Left lobe of liver (tissue), 2 donors: ENCODE measurements at regions not wholly inside any gene's neighbourhood (a gene's known extent, or its start where the extent isn't known, plus 50 kb on each side); places are given as distances from the start of the nearest gene placed in this dataset.

Source experiments
- ATAC-seq: fragments of 200-7000 bp; cut with Tn5 transposase; one replicate; pipeline ENCODE4 v1.9.1; 2020; ENCODE audit warnings: mild to moderate bottlenecking, moderate library complexity
- DNase-seq: peaks from one replicate; pipeline ENCODE4 v3.0.0-alpha.2; 2020; ENCODE audit warnings: low spot score
- donor health status: DM: no; HTN: no; CAD: no; lungs with moderate emphysema.
- donor health status: DM: no; HTN: yes; CAD: no.

- ATAC-seq (no peak), DNase-seq (no peak)
These were observed 72.3 kb downstream of the LINC00237 start for GRCh38 chr20:21033817-21034216.

GRCh38 chr20:21031666-21032065, 74.5 kb downstream of the LINC00237 start:
- DNase-seq = no peak
- ATAC-seq = no peak

GRCh38 chr20:21029341-21029740, 76.8 kb downstream of the LINC00237 start:
- ATAC-seq = no peak
- DNase-seq = no peak

GRCh38 chr20:21028921-21029320, 77.2 kb downstream of the LINC00237 start:
- DNase-seq = no peak

GRCh38 chr20:21028436-21028835, 77.7 kb downstream of the LINC00237 start:
- no peak for ATAC-seq

More at GRCh38 chr20:21028921-21029320, 77.2 kb downstream of the LINC00237 start:
- ATAC-seq = no peak

GRCh38 chr20:21027569-21027968, 78.6 kb downstream of the LINC00237 start:
- ATAC-seq (no peak), DNase-seq (no peak)

More at GRCh38 chr20:21028436-21028835, 77.7 kb downstream of the LINC00237 start:
- no peak for DNase-seq

DNA sequence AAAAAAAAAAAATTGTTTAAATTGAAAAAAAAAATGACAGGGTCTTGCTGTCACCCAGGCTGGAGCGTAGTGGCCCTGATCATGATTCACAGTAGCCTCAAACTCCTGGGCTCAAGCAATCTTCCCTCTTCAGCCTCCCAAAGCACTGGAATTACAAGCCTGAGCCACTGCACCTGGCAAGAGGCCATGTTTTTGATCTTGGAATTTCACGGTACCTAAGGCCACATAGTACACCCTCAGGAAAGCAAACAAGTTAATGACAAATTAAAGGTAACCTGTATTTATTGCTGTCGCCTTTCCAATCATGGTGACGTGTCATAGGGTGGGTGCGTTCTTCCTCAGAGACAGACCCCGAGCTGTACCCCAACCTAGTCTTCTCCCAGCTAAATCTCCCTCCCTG, 79.2 kb downstream of the LINC00237 start:
- ATAC-seq (no peak), DNase-seq (no peak)

DNA sequence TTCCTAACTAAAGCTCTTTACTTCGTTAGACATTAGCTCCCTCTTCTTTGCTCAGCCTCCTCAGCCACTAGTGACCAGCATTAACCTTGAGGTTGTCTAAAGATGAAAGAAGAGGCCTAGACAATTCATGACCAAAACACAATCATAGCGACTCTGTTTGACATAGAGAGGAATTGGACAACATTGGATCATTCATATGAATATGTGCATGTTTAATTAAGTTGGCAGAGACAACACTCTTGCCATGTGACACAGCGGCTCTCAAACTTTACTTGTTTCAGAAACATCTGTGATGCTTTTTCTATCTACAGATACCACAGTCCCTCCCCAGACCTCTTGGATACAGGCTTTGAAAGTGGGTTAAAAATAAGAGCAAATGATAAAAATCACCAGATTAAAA, 81.7 kb downstream of the LINC00237 start:
- DNase-seq (no peak), ATAC-seq (no peak)

GRCh38 chr20:21022925-21023324, 83.2 kb downstream of the LINC00237 start:
- no peak for ATAC-seq
- DNase-seq = no peak

DNA sequence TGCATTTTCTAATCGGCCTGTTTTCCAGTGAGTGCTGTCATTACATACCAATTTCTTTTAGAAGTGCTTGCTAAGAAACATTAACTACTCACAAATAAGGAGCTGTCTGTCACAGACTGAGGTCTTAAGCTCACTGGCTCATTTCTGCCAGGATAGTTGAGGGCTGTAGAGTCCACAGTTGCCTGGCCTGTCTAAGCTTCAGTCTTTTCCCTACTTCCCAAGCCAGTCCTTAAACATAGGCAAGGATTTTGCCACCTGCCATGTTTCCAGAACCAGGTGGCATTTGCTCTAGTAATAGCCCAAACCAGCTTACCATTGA, 84.7 kb downstream of the LINC00237 start:
- no peak for ATAC-seq
- DNase-seq = no peak

- ATAC-seq (no peak), DNase-seq (no peak)
These were observed 85.3 kb downstream of the LINC00237 start for GRCh38 chr20:21020659-21021471.

GRCh38 chr20:21019814-21020658, 86.1 kb downstream of the LINC00237 start:
- DNase-seq (no peak), ATAC-seq (no peak)

DNA sequence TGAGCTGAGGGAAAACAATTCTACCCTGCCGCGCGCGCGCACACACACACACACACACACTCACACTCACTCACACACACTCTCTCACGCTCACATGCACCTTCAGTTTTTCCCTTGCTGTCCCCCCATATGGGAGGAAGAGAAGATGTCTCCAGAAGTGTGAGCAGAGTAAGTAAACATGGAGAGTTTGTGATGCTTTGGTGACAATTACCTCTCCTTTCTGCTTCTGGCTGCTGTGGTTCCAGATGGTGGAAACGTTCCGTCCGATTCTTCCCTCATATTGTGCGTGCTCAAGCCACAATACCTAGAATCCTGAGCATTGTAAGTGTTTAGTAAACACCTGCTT, 86.7 kb downstream of the LINC00237 start:
- ATAC-seq (no peak), DNase-seq (no peak)

DNA sequence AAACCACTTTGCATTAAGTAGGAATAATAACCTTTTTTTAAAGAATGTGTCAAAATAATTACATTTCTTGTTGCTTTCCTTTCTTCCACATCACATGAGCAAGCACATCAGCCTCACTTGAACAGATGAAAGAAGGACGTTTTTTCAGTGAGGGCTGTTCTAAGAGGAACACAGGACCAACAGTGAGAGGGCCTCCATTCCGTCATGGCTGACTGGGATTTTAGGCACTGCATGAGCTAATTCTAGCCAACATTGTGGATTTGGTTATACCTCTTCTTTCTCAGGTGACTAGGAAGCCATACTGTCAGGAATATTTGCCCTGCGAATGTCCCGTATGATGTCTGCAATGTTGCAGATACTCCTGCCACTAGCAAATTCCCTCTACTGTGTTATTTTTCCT, 87.6 kb downstream of the LINC00237 start:
- DNase-seq (no peak), ATAC-seq (no peak)

DNA sequence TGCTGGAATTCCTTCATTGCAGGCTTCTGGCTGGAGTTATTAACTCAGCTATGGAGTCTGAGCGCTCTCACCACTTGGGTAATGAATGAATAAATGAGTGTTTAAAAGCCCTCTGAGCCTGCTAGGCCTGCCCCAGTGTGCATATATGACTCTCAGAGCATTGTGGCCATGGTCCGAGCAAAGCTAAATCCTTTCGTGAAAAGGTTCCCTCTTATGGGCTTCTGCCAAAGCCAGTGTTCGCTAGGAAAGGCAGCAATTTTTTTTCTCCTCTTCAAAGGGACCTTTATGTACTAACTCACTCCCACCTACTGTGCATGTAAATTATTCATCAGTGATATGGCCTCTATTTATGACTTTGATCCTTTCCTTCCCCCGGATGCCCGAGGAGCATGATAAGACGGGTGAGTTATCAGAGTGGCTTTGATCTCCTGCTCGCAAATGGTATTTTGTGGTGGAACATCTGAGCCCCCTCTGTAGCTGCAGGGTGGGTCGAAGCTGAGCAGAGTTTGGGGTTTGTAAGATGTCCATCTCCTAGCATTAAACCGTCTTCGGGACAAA, 88.6 kb downstream of the LINC00237 start:
- no peak for DNase-seq
- no peak for ATAC-seq

GRCh38 chr20:21016751-21017150, 89.4 kb downstream of the LINC00237 start:
- no peak for DNase-seq
- no peak for ATAC-seq

- ATAC-seq (no peak), DNase-seq (no peak)
These were observed 91.6 kb downstream of the LINC00237 start for GRCh38 chr20:21014528-21014927.

DNA sequence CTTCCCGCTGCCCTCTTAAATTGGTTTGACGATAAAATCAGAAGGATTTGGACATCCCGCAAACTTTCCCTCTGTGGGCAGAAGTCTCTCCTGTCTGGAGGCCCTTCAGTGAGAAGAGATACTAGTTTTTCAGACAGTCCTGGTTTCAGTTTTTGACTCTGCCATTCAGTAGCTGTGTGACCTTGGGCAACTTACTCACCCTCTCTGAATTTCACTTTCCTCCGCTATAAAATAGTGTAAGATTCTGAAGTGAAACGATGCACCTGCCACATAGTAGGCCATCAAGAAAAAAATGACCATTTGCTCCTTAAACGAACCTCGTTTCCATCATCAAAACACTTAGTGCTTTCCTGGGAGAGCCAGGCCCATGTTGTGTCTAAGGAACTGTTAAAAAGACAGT, 97.2 kb downstream of the LINC00237 start:
- DNase-seq = no peak
- ATAC-seq = no peak

DNA sequence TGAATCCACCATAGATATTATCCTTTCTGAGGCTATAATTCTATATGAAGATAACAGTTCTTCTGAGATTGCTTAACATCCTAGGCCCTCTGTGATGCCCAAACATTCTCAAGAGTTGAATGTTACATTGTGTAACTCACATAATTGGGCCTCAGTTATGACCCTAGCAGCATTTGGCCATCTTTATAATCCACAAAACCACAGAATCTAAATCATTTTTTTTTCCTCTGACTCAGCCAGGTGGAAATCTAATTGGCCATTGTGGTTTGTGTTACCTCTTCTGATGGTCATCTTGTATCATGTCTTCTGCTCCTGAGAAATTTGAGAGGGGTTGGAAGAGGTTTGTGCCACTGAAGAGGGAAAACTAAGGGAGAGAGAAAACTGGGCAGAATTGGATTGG, 99.5 kb downstream of the LINC00237 start:
- DNase-seq = no peak
- no peak for ATAC-seq

- DNase-seq (no peak), ATAC-seq (no peak)
These were observed 101.6 kb downstream of the LINC00237 start for GRCh38 chr20:21004386-21005076.

DNA sequence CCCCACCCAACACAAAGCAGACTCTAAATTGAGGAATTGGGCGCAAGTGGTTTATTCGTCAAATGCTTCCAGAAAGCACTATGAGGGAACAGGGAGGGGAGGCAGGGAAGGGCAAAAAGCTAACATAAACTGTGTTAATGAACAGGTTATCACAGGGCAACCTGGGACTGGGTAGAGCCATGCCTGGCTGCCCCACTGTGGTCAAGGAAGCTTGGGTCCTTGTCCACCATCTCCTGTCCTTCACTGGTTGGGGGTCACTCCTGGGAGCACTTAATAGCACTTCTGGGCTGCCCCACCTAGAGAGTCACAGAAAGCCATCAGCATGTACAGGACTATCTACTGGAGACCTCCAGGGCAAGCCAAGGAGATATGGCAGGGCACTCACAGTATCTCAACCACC, 102.3 kb downstream of the LINC00237 start:
- ATAC-seq (no peak), DNase-seq (no peak)
